GM12872 (cell line): ENCODE measurements at regions not wholly inside any gene's neighbourhood (a gene's known extent, or its start where the extent isn't known, plus 50 kb on each side); places are given as distances from the start of the nearest gene placed in this dataset.

Experiments
- CTCF ChIP-seq: IDR thresholded peaks from 3 replicates; pipeline ENCODE4 v1.5.1; 2011; ENCODE audit warnings: low read depth, mild to moderate bottlenecking, low read length, moderate library complexity; ENCODE audit not compliant: insufficient read depth

GRCh38 chr10:33621101-33621500 is 286.6 kb upstream of the NRP1 start:
- TF ChIP-seq CTCF: no peak

GRCh38 chr10:33618196-33618595 is 283.7 kb upstream of the NRP1 start:
- TF ChIP-seq CTCF: no peak

GRCh38 chr10:33617381-33618080 is 283.1 kb upstream of the NRP1 start:
- no peak for TF ChIP-seq CTCF

- TF ChIP-seq CTCF: no peak
These were observed 282.5 kb upstream of the NRP1 start for GRCh38 chr10:33616956-33617355.

GRCh38 chr10:33612551-33612950 is 278.1 kb upstream of the NRP1 start:
- TF ChIP-seq CTCF: no peak

GRCh38 chr10:33612116-33612515 is 277.6 kb upstream of the NRP1 start:
- no peak for TF ChIP-seq CTCF

GRCh38 chr10:33611423-33611822 is 277.0 kb upstream of the NRP1 start:
- TF ChIP-seq CTCF: no peak

GRCh38 chr10:33609546-33609945 is 275.1 kb upstream of the NRP1 start:
- TF ChIP-seq CTCF: no peak
